ENCODE measurements at regions not wholly inside any gene's neighbourhood (a gene's known extent, or its start where the extent isn't known, plus 50 kb on each side); places are given as distances from the start of the nearest gene placed in this dataset.
"Not testable (repeated sequence)": the region's sequence is repeated elsewhere in the genome, so short reads cannot be mapped to it uniquely, and the experiment has no call there.

GRCh38 chr11:110347660-110348059 lies 51.2 kb upstream of the RDX start:
- no peak for DNase-seq (ENCODE audit: low read depth)

DNA sequence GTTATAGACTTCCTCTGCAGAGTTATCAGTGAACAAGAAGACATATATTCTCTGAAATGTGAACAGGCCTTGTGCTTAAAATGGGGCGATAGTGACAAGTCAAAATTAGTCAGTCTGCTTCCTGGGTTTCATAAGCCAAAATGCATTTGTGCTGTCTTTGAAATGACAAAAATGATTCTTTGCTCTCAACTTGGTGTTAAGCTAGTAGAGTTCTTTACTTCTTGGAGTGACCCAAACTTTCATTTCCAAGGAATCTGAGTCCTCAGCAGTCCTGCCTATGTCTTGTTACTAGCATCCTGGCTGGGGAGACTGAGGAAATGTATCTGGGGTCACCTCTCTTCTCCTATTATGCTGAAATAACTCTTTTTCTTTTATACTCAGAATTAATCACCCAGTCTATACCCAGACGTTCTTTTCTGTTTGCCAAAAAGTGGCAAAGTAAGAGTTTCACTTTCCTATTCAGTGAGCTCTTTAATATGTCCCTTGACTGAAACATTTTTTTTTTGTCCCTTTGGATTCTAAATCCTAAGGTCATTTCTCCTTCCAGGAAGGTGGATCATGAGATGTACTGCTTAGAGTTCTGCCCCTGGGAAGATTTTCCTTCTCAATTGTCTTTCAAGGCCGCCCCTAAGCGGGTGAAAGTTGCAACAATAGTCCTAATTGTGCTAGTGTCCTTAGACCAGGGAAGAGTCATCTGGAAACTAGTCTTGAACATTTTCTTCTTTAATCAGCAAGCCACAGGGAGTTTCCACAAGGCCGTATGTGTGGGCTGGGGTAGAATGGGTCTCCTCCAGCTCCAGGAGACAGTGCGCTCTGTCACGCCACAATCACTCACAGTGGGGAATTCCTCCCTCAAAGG lies 53.0 kb upstream of the RDX start:
- no peak for DNase-seq (ENCODE audit: low read depth)

GRCh38 chr11:110349997-110350383 lies 53.6 kb upstream of the RDX start:
- DNase-seq (ENCODE audit: low read depth): not testable (repeated sequence)

DNA sequence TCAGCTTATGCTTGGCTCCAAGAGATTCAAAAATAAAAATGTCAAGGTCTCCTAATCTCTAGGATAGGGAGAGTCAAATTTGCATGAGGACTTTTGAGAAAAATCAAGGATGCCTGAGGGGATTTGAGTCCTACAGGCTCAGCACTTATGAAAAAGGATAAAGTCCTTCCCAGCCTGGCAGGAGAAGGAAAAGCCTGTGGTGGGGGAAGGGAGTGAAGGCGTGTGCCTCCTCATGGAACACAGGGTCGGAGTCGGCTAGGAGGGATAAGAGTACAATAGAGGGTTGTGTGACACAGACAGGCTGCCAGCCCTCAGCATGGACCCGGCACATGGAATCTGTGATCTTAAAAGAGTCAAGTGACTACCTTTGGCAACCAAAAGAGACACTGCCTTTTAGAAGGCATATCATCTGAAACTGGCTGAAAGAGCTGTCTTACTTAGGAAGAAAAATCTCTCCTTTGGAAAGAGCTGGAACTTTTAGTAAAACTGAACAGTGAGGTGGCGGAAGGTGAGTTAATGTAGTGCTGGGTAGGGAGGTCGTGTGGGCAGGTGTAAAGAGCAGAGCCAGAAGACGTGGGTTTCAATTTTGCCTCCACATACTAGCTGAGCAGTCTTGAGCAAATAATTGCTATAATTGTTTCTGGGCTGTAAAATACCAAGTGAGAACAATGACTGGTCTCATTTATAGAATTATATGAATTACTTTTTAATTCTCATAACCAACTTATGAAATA lies 58.8 kb upstream of the RDX start:
- no peak for DNase-seq (ENCODE audit: low read depth)

- DNase-seq (ENCODE audit: low read depth): peak; percentile 67
These were observed 60.6 kb upstream of the RDX start for GRCh38 chr11:110356762-110357671.

DNA sequence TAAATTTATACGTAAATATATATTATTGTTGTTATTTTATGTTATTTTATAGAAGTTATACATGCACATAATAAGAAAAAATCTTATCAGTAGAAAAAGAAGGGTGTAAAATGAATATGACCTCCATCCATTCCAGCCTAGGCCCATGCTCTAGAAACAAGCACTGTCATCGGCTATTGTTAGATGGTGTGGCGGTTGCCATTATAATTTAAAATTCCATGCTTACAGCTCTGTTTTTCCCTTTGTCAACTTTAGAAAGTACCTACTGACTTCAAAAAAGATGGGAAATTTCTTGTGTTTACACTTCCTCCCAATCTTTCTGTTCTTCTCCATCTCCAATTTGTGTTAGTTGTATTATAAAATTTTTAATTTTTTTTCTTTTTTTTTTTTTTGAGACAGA lies 61.9 kb upstream of the RDX start:
- no peak for DNase-seq (ENCODE audit: low read depth)

- DNase-seq (ENCODE audit: low read depth): not testable (repeated sequence)
These were observed 64.5 kb upstream of the RDX start for GRCh38 chr11:110360781-110361408.

GRCh38 chr11:110362971-110363509 lies 66.6 kb upstream of the RDX start:
- peak; percentile 28 for DNase-seq (ENCODE audit: low read depth)

DNA sequence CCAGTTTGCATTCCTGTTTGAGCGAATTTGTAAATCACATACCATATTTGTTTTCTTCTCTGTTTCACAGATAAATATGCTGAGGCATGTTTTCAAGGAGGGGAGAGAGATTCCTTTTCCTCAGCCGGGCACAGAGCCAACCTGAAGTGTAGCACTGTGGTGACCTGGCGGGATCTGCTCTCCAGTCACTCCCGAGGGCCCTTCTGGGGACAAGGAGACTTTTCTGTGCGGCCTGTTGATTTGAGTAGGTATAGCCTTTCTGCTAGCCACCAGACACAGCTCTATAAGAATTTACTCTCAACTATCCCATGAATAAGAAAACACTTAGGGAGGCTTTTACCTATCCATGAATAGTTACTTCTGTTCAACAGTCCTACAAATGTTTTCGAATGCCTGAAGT lies 63.5 kb upstream of the FDX1 start:
- DNase-seq (ENCODE audit: low read depth): no peak

GRCh38 chr11:110367571-110367970 lies 62.2 kb upstream of the FDX1 start:
- peak; percentile 27 for DNase-seq (ENCODE audit: low read depth)

DNA sequence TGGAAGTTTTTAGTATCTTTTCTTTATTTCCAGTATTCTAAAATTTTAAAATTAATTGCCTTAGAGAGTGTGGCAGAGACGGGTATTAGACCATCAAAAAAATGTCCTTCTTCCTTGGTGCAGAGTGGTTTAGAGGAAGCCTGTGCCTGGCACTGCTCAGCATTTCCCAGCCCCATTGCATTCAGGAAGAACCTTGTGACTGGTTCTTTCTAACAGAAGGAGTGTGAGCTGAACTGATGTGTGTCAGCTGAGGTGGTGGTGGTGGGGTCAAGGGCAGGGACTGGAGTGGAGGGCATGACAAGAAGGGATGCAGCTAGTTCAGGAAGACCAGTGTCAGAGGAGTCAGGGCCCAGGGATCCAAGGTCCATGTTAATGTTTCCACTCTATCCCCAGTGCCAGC lies 58.7 kb upstream of the FDX1 start:
- no peak for DNase-seq (ENCODE audit: low read depth)

DNA sequence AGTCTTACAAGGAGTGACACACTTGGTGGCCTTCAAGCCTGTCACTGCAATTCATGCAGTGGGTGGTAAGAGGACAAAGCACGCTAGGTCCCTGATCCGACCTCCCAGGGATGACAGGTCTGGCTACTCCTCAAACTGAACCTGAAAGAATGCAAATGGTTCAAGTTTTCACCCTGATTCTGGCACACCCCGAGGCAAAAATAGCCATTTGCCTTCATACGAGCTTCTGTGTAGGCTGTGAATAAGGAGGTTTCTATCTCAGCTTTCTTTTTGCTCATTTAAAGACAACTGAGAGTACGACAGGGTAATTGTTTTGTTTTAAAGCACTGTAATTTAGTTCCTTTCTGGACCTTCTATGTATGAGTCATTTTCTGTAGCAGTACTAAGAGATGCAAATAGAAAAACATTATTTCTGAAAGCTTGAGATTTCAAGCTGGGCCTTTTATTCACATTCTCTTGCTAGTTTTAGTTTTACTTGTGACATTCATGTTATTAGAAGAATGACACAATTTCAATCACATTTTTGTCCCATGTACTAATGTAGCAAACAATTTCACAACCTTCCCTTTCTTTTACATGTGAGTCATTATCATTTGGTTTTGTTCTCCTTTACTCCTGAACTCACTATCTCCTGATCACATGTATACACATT lies 56.6 kb upstream of the FDX1 start:
- DNase-seq (ENCODE audit: low read depth): peak; percentile 68

- no peak for DNase-seq (ENCODE audit: low read depth)
These were observed 54.8 kb upstream of the FDX1 start for GRCh38 chr11:110374921-110375320.

DNA sequence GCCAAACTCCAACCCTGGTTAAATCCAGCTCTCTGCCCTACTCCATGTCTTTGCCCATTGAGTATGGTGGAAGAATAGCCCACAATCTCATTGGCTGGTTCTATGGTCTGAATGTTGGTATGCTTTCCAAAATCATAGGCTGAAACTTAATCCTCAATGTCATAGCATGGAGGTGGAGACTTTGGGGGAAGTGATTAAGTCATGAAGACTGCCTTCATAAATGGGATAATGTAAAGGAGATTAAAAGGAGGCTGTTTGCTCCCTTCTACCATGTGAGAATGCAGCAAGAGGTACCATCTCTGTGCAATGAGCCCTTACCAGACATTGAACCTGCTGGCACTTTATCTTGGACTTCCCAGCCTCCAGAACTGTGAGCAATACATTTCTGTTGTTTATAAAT lies 54.4 kb upstream of the FDX1 start:
- DNase-seq (ENCODE audit: low read depth): no peak

DNA sequence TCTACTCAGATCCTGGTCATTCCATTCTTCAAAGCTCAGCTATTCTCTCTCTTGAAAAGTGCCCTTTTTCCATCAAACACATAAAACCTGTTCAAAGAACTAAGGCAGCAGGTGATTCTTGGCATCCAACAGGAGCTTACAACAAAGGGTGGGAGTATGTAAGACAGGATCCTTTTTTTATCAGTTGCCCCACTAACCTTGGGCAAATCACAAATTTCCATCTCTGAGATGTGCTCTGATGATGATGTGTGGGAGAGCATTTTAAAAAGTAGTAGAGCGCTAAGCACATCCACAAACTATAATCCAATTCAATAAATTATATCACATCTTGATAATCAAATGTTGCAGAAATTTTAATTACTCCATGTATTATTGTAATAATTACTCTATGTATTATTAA lies 53.7 kb upstream of the FDX1 start:
- DNase-seq (ENCODE audit: low read depth): no peak

GRCh38 chr11:110376711-110377324 lies 52.9 kb upstream of the FDX1 start:
- DNase-seq (ENCODE audit: low read depth): peak; percentile 87

DNA sequence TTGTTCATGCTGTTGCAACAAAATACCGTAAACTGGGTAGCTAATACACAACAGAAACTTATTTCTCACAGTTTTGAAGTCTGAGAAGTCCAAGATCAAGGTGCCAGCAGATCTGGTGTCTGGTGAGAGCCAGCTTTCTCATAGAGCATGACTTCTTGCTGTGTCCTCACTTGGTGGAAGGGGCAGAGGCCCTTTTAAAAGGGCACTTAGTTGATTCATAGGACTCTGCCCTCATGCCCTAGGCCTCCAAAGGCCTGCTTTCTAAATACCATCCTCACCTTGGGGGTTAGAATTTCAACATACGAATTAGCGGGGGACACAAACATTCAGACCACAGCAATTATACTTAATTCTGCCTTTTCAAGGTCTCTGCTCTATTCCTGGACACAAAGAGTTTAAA lies 52.3 kb upstream of the FDX1 start:
- DNase-seq (ENCODE audit: low read depth): no peak

DNA sequence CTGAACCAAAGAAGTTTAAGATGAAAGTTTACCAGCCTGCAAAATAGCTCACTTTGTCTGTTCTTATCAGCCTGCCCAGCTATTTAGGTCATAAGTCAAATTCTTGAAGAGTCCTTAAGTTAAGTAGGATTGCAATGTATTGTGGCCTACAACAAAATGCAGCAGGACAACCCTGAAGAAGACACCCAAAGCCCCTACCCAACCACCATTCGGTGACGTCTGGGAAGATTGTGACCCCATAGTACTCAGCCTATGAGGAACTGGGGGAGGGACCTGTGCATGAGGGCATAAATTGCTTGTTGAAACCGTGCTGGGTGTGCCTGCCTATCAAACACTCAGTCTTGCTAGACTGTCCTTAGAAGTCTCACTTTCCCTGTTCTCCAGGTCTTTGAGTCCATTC lies 50.5 kb upstream of the FDX1 start:
- no peak for DNase-seq (ENCODE audit: low read depth)

DNA sequence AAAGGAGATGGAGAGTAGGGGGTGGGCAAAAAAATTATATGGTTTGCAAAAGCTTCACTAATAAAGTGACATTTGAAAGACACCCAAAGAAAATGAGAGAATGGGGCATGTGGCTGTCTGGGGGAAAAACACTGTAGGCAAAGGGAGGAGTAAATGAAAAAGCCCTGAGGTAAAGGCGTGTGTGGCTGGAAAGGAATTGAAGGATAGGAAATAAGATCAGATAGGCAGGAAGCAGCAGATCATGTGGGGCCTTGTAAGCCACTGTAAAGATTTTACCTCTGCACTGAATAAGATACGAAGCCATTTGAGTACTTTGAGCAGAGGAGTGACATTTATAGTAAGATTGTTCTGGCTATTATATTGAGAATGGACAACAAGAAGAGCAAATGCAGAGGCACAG lies 49.8 kb upstream of the FDX1 start:
- DNase-seq (ENCODE audit: low read depth): no peak
